HUES6 (cell line): ENCODE measurements at regions not wholly inside any gene's neighbourhood (a gene's known extent, or its start where the extent isn't known, plus 50 kb on each side); places are given as distances from the start of the nearest gene placed in this dataset.

Source experiments
- H3K27ac ChIP-seq: 2 replicates; pipeline ENCODE4 v1.7.0; 2013; ENCODE audit warnings: low read depth, mild to moderate bottlenecking, low read length, inconsistent platforms
- H3K27me3 ChIP-seq: 2 replicates; pipeline ENCODE4 v1.6.1; 2013; ENCODE audit warnings: low read length; ENCODE audit not compliant: control insufficient read depth, insufficient read depth
- H3K36me3 ChIP-seq: 2 replicates; pipeline ENCODE4 v1.6.1; 2013; ENCODE audit warnings: low read length; ENCODE audit not compliant: control insufficient read depth, insufficient read depth
- H3K4me1 ChIP-seq: 2 replicates; pipeline ENCODE4 v1.6.1; 2013; ENCODE audit warnings: low read length; ENCODE audit not compliant: control insufficient read depth, insufficient read depth
- H3K4me3 ChIP-seq: 2 replicates; pipeline ENCODE4 v1.5.1; 2013; ENCODE audit warnings: low read depth, low read length
- H3K9ac ChIP-seq: one replicate; pipeline ENCODE4 v1.6.1; 2013; ENCODE audit warnings: mild to moderate bottlenecking, low read length
- H3K9me3 ChIP-seq: 2 replicates; pipeline ENCODE4 v1.6.1; 2013; ENCODE audit warnings: low read depth, low read length; ENCODE audit not compliant: control insufficient read depth, insufficient read depth

DNA sequence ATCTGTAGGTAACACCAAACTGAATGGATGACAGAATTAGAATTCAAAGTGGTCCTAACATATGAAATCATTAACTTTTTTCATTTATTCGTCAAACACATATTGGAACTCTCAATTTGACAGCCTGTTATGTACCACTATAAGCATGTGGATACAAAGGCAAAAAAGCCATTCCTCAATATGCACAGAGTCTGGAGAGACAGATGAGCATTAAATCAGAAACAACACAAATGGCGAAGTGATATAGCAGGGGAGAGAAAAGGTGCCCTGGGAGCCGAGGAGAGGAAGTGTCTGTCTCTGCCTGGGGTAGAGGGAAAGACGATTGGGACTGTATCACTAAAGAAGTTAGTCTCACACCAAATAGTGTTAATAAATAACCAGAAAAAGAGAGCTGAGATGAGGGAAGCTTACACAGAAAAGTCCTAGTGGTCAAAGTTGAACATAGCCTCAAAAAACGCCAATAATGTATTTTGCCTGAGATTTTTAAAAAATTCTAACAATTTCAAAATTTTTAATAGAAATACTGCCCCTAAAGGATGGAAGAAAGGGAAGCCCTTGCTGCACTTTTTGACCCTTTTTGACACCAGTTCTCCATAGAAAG, 417.5 kb downstream of the TUSC7 start:
- H3K4me3 ChIP-seq, result no peak overlapping the region
- no peaks in the 10 kb centered on the region for H3K36me3 ChIP-seq
- no peak overlapping the region for H3K9ac ChIP-seq
- no peaks in the 10 kb centered on the region for H3K4me1 ChIP-seq
- H3K27me3 ChIP-seq, result no peaks in the 10 kb centered on the region
- H3K27ac ChIP-seq, result no peak overlapping the region
- H3K9me3 ChIP-seq, result no peaks in the 10 kb centered on the region

DNA sequence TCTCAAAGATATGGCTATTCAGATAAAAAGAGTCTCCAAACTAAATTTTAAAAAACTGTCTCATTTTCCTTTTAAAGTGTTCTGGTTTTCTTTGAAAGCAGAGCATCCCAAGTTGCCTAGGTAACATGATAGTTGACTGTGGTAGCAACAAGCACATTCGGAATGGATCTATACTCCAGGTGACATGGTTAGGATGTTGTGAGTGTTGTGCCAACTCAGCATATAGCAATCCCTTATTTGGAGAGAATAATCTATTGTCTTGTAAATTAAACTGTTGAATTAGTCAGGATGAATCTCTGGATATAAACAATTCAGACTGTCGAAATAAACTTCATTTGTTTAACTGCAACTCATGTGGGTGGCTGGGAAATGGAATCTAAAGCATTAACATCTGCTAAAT, 418.6 kb downstream of the TUSC7 start:
- Histone ChIP-seq H3K9ac (no peak overlapping the region), H3K36me3 (no peaks in the 10 kb centered on the region), H3K4me3 (no peak overlapping the region), H3K27me3 (no peaks in the 10 kb centered on the region), H3K9me3 (no peaks in the 10 kb centered on the region), H3K4me1 (no peaks in the 10 kb centered on the region), H3K27ac (no peak overlapping the region)

DNA sequence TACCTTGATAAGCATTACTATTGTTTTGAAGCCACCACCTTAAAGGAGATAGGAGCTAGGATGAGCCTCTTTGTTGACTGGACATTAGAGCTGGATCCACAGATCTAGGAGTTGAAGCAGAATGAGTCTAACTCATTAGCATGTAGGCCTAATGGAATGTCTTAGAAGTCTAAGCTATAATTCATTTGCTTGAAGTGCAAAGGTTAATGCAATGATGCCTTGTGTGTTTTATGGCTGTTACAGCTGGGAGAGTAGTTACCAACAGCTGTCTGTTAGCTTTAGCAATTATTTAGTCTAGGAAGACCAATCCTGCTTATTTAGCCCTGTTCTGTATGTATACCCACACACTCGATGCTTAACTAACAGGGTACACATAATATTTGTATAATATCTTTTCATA, 419.3 kb downstream of the TUSC7 start:
- no peak overlapping the region for H3K27ac ChIP-seq

DNA sequence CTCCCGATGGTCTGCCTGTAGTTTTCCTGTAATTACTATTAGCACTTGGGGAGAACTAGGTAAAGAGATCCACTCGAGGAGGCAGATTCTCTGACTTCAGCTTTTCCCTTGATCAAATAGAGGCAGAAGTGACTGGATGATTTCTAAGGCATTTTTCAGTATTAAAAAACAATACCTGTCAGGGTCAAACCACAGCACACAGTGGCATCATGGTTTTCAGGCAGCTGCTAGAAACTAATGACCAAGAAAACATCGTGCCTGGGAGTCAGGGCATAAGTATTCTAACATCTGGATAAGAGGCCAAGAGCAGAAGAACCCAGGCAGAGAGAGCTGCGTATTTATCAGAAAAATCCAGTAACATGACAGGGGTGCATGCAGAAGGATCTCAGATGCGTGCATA, 419.9 kb downstream of the TUSC7 start:
- H3K36me3 ChIP-seq, result no peaks in the 10 kb centered on the region
- H3K4me3 ChIP-seq, result no peak overlapping the region
- no peaks in the 10 kb centered on the region for H3K27me3 ChIP-seq
- no peaks in the 10 kb centered on the region for H3K4me1 ChIP-seq
- no peak overlapping the region for H3K27ac ChIP-seq
- H3K9ac ChIP-seq, result no peak overlapping the region
- no peaks in the 10 kb centered on the region for H3K9me3 ChIP-seq

More for the DNA sequence above, 419.3 kb downstream of the TUSC7 start:
- Histone ChIP-seq H3K4me1 (no peaks in the 10 kb centered on the region), H3K27me3 (no peaks in the 10 kb centered on the region), H3K9ac (no peak overlapping the region), H3K36me3 (no peaks in the 10 kb centered on the region), H3K9me3 (no peaks in the 10 kb centered on the region), H3K4me3 (no peak overlapping the region)

DNA sequence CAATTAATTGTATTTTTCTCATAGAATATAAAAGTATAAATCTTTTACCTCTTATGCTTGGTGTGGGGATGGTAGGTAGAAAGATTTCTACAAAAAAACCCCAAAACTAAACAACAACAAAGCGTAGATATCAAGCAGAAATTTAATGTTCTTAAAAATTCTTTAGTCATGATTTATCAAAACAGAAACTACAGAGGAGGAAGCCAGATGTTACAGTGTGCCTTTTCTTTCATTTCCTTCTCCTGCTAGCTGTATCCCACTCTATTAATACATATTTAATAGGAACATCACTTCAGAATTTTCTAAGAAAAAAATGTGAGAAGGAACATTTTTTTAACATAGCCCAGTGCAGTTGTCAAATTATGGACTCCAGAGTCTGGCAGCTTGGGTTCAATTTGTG, 420.6 kb downstream of the TUSC7 start:
- H3K4me1 ChIP-seq, result no peaks in the 10 kb centered on the region
- no peaks in the 10 kb centered on the region for H3K27me3 ChIP-seq
- no peak overlapping the region for H3K9ac ChIP-seq
- no peak overlapping the region for H3K4me3 ChIP-seq
- no peaks in the 10 kb centered on the region for H3K9me3 ChIP-seq
- no peak overlapping the region for H3K27ac ChIP-seq
- no peaks in the 10 kb centered on the region for H3K36me3 ChIP-seq

DNA sequence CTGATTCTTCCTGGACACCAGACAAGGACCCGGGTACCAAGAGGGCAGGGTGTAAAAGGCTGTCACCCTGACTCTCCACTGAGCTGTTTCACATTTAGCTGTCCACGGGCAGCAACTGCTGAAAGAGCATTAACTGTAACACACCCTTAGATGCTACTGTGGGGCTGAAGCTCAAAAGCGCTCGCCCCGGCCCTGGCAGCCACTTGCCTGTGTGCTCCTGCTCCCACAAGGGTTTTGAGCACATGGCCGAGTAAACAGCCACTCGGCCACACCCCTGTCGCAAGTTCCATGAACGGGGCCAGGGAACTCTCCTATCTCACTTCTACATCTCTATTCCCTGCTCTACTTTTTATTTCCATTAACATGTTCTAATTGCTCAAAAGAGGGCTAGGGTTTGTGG, 421.7 kb downstream of the TUSC7 start:
- Histone ChIP-seq H3K4me3 (no peak overlapping the region), H3K27ac (no peak overlapping the region), H3K4me1 (no peaks in the 10 kb centered on the region), H3K9me3 (no peaks in the 10 kb centered on the region), H3K27me3 (no peaks in the 10 kb centered on the region), H3K36me3 (no peaks in the 10 kb centered on the region), H3K9ac (no peak overlapping the region)

DNA sequence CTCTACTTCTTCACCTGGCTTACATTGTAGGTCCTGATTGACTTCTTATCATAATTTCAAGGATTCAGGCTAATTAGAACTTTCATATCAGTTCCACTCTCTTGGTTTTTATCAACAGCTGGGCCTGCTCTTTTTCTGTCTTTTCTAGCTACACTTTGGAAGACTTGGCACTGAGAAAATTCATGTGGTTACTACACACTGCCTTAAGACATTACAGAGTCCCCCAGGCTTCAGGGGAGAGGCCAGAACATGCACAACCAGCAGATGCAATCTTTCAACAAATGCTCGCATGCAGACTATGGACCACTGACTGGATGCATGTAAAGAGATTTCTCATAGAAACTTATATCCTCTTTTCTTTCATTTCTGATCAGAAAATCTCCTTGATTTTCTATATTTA, 423.5 kb downstream of the TUSC7 start:
- Histone ChIP-seq H3K9ac (no peak overlapping the region), H3K4me1 (no peaks in the 10 kb centered on the region), H3K9me3 (no peaks in the 10 kb centered on the region), H3K27me3 (no peaks in the 10 kb centered on the region), H3K36me3 (no peaks in the 10 kb centered on the region), H3K4me3 (no peak overlapping the region), H3K27ac (no peak overlapping the region)

DNA sequence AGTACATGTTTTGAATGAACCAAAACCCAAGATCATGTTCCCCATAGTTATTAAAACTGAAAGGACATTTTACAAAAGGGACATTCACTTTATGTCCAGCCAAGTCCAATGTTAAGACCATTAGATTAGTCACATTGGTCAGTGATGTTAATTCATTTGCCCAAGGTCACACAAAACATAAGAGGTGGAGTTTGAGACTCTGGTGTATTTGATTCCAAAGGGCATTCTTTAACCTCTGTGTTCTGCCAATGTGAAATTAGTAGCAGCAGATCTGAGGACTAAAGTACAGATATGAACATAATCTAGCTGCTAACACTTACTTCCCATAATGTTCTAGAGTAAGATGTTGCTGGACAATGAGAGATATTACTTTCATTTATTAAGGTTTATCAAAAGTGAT, 425.6 kb downstream of the TUSC7 start:
- H3K36me3 ChIP-seq, result no peaks in the 10 kb centered on the region
- no peak overlapping the region for H3K4me3 ChIP-seq
- no peaks in the 10 kb centered on the region for H3K27me3 ChIP-seq
- no peaks in the 10 kb centered on the region for H3K9me3 ChIP-seq
- H3K4me1 ChIP-seq, result no peaks in the 10 kb centered on the region
- no peak overlapping the region for H3K9ac ChIP-seq
- H3K27ac ChIP-seq, result no peak overlapping the region

DNA sequence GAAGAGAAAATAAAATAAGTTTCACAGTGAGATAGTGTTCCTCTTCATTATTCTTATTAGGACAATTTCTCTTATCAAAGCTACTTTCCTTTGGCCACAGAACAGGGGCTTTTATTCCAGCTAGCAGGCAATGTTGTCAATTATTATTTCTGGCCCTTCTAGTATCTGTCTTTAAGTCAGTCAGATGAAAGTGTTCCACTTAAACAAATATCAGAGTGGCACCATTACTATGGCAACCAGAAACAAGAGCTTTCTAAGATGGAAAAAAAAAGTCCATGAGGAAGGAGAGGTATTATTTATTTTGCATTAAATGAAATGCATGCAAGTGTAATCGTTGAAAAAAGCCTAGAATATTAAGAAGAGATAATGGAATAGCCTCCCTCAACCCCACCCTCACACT, 426.4 kb downstream of the TUSC7 start:
- no peak overlapping the region for H3K4me3 ChIP-seq
- no peak overlapping the region for H3K27ac ChIP-seq
- H3K9me3 ChIP-seq, result no peaks in the 10 kb centered on the region
- H3K9ac ChIP-seq, result no peak overlapping the region
- no peaks in the 10 kb centered on the region for H3K27me3 ChIP-seq
- H3K36me3 ChIP-seq, result no peaks in the 10 kb centered on the region
- H3K4me1 ChIP-seq, result no peaks in the 10 kb centered on the region

DNA sequence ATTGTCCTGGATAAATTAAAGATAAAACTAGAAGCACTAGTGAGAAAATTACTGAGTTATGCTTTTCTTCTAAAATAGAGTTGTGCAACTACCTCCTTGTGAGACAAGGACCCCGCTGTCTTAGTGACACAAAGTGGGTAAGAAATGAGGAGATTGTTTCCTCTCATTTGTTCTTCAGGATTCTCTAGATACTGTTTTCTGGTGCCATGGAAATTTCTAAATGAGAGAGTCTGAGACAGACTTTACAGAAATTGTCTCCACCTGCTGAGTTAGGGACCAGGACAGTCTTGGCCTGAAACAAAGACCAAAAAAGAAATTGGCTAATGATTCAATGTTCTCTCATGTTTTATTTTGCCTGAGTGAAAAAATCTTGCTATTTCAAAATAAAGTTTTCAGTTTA, 427.5 kb downstream of the TUSC7 start:
- Histone ChIP-seq H3K27ac (no peak overlapping the region), H3K4me1 (no peaks in the 10 kb centered on the region), H3K27me3 (no peaks in the 10 kb centered on the region), H3K36me3 (no peaks in the 10 kb centered on the region), H3K4me3 (no peak overlapping the region), H3K9me3 (no peaks in the 10 kb centered on the region), H3K9ac (no peak overlapping the region)

DNA sequence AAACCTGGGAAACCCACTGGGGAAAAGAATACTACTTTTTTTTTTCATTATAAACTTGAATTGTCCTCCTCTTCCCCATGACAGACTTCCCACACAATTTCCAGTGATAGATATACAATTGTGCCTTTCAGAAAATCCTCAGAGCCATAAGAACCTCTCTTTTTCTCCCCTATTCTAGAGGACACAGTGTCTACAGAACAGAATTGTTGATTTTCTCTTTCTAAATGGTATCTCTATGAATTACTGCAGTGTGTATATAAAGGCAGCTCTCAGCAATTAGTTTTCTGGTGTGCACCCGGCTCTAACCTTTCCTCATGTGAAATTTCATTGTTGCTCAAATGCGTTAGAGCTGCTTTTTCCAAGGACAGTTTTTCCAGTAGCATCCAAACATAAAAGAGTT, 430.1 kb downstream of the TUSC7 start:
- Histone ChIP-seq H3K9me3 (no peaks in the 10 kb centered on the region), H3K36me3 (no peaks in the 10 kb centered on the region), H3K27ac (no peak overlapping the region), H3K4me1 (no peaks in the 10 kb centered on the region), H3K27me3 (no peaks in the 10 kb centered on the region), H3K9ac (no peak overlapping the region), H3K4me3 (no peak overlapping the region)

DNA sequence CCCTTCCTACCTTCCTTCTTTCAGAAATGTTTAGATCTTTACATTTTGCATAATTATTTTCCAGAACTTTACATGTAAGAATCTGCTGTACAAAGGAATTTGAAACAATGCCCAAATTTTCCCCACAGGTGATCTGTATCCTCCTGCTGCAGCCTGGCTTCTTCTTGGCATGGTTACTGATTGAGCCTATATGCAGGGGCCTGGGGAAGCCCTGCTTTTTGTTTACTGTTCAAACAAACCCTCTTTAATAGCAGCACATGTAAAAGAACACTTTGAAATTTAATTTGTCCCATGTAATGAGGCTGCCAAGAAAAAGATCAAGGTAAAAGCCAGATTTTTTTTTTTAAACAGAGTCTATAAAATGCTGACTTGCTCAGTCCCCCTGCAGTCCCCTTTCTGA, 432.2 kb downstream of the TUSC7 start:
- Histone ChIP-seq H3K4me1 (0 out of 2 replicates have a peak, but pooled peaks cover 2% of the 10 kb centered on the region), H3K36me3 (no peaks in the 10 kb centered on the region), H3K27me3 (no peaks in the 10 kb centered on the region), H3K27ac (no peak overlapping the region), H3K9me3 (no peaks in the 10 kb centered on the region), H3K9ac (no peak overlapping the region), H3K4me3 (no peak overlapping the region)
